WI38 (cell line): ENCODE measurements at regions not wholly inside any gene's neighbourhood (a gene's known extent, or its start where the extent isn't known, plus 50 kb on each side); places are given as distances from the start of the nearest gene placed in this dataset.

Experiments used
- H3K4me3 ChIP-seq: 2 replicates; pipeline ENCODE4 v1.5.1; 2011; ENCODE audit warnings: low read depth, mild to moderate bottlenecking, control low read depth, low read length
- TF ChIP-seq, protein P1 (sequence below): IDR thresholded peaks from 2 replicates; pipeline ENCODE4 v1.5.1; 2012; ENCODE audit warnings: low read depth, mild to moderate bottlenecking, control low read depth, low read length

DNA sequence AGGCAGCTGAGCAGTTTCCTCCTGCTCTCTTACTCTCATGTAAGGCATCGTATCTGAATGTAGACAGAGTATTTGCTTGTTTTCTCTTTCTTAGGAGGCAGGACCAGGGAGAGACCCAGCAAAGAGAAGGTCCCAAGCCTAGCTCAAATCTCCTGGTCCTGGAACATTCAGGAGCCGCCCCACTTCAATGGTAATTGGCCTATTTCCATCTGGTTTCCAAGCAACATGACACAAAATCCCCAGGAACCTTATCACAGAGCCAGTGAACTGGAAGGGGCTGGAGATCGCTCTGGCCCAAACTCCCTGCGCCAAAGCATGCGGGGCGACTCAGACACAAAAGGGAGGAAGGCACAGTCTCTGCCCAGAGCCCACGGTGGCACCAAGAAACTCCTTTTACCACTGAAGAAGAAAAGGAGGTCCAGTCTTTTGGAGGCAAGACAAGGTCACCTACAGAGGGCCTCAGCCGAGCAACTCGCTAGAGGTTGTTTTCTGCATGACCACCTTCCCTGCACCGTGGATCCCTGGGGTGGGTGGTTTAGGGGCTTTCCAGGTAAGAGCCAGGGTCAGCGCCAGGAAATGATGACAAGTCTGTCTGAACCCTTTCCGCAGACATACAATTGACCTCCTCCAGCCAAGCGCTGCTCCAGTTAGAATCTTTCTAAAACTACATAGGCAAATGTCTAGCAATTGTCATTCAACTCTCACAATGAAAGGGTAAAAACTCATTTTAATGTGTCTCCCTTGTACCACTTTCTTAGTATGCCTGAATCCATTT, 394.7 kb downstream of the SOX9 start:
- TF ChIP-seq, protein P1, sequence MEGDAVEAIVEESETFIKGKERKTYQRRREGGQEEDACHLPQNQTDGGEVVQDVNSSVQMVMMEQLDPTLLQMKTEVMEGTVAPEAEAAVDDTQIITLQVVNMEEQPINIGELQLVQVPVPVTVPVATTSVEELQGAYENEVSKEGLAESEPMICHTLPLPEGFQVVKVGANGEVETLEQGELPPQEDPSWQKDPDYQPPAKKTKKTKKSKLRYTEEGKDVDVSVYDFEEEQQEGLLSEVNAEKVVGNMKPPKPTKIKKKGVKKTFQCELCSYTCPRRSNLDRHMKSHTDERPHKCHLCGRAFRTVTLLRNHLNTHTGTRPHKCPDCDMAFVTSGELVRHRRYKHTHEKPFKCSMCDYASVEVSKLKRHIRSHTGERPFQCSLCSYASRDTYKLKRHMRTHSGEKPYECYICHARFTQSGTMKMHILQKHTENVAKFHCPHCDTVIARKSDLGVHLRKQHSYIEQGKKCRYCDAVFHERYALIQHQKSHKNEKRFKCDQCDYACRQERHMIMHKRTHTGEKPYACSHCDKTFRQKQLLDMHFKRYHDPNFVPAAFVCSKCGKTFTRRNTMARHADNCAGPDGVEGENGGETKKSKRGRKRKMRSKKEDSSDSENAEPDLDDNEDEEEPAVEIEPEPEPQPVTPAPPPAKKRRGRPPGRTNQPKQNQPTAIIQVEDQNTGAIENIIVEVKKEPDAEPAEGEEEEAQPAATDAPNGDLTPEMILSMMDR, result no peak
- H3K4me3 ChIP-seq, result no peak overlapping the region

DNA sequence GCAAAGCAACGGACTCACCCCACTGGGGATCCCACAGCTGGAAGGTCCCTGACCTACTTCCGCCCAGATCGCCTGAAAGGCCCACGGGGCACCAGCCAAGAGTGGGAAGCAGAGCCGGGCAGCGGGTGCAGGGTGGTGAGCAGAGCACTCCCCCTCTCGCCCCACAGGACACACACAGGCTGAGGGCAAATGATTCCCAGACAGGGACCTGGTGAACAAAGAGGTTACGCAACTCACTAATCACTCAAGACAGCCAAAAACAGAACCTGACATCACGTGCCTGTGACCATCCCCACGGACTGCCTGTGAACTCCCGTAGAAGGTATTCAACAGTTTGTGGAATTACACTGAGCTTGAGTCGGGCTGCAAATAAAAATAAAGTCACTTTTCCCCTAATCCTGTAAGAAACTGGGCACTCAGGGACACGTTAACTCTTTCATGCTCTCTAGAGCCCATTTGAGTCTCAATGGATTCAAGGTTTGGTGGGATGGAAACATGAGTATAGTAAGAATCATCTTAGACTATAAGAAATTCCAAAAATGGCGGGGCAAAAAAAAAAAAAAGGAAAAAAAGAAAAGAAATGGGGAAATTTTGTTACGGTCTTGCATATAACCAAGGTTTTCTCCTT, 396.1 kb downstream of the SOX9 start:
- TF ChIP-seq, protein P1, result no peak
- no peak overlapping the region for H3K4me3 ChIP-seq

DNA sequence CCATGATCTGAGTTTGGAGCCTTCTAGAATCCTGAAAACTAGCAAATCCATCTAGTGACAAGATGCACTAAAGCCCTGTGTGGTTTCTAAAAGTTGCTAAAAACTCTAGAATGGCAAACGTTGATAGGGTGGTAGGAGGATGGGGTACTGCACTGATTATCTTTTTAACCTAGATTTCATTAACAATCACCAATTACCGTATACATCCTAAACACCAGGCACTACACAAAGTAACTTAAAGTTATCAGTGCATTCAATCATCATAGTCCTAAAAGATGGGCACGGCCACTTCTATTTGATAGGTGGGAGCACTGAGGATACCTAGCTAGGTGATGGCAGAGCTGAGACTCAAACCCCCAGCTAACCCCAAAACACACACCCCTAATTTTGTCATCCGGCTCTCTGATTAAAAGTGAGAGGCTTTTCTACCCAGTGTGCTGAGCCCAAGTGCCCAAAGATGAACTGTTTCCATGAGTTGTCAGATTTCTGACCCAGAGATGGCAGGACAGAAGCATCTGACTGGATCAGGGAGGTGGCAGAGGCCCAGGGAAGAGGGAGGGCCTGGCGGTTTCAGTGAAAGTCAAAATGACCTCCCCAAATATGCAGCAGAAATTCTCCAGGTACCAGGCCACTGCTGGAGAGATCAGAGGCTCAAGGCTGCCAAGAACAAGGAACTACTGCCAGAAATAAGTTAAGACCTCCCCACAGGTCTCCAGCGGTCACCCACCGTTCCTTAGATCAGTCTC, 396.8 kb downstream of the SOX9 start:
- TF ChIP-seq, protein P1, result no peak
- no peak overlapping the region for H3K4me3 ChIP-seq

DNA sequence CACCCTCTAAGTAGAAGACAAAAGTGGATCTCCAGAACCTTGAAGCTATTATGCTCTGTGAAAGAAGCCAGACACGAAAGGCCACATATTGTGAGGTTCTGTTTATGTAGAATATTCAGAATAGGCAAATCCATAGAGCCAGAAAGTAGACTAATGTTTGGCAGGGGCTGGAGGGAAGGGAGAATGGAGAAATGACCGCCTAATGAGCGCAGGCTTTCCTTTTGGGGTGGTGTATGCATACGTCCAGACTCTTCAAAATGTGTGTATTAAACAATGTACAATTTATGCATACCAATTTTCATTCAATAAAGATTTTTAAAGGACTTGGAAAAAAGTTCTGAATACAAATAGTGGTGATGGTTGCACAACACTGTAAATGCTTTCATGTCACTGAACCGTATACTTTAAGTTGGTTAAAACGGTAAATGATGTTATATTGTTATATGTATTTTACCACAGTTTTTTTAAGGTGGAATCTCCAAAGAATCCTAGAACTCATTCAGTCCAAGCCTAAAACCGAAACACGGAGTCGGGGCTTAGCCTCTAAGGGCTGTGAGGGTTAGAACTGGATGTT, 397.4 kb downstream of the SOX9 start:
- TF ChIP-seq, protein P1, result no peak

DNA sequence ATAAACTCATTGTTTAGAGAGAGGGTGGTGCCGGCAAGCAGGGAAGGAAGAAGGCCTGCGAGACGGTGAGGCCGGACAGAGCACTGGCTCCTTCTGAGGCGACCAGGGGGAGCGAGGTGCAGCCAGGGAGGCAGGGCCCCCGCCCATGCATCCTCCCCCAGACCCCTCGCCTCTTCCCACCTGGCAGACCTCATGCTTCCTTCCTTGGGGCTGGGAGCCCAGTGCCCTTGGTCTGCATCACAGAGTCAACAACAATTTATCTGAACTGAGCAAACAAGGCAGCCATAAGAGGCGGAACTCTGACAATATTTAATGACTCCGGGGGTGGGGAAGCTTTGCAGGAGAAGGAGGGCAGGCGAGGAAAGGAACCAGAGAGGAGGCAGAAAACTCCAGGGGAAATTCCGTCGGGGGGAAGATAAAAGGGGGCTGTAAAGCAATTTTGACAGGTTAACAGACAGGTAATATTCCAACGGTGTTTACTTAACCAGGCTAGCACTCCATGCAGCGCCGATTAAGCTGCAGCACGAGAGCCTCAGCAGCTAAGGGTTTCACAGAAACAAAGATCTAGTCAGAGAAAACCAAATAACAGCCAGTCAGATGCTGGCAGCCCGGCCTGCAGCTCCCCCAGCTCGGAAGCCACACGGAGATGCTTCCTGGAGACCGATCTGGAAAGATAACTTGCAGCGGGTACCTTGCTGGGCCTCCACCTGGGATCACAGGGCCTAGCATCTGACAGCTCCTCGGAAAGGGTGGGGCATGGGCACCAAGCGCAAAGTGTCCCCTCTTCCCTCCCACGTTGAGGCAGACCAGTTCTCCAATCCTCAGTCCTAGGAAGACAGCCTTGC, 398.2 kb downstream of the SOX9 start:
- no peak overlapping the region for H3K4me3 ChIP-seq
- TF ChIP-seq, protein P1, result no peak

More for the DNA sequence above, 397.4 kb downstream of the SOX9 start:
- no peak overlapping the region for H3K4me3 ChIP-seq

DNA sequence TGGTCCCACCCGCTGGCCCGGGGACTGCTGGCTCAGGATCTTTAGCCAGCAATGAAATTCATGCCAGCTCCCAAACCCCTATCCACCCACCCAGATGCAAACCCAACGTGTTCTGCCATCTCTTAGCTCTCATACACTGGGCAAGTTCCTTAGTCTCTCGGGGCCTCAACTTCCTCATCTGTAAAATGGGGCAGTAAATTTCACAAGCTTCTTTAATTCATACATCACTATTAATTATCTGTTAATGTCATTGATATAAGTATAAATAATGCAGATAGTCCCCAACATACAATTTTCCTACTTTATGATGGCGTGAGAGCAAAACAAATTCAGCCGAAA, 398.7 kb downstream of the SOX9 start:
- TF ChIP-seq, protein P1, result no peak
- no peak overlapping the region for H3K4me3 ChIP-seq
